HG03521 (cell line): ENCODE measurements at regions not wholly inside any gene's neighbourhood (a gene's known extent, or its start where the extent isn't known, plus 50 kb on each side); places are given as distances from the start of the nearest gene placed in this dataset.
"Not testable (repeated sequence)": the region's sequence is repeated elsewhere in the genome, so short reads cannot be mapped to it uniquely, and the experiment has no call there.

Experiments used
- ATAC-seq: cut with Tn5 transposase; IDR thresholded peaks from one replicate; pipeline ENCODE4 v1.9.1; 2021; ENCODE audit warnings: mild to moderate bottlenecking, moderate library complexity; ENCODE audit not compliant: unreplicated experiment

GRCh38 chr3:70744536-70744935 is 432.1 kb upstream of the MDFIC2 start:
- ATAC-seq, result no peak

- no peak for ATAC-seq
Measured at GRCh38 chr3:70743754-70744153, 431.3 kb upstream of the MDFIC2 start.

GRCh38 chr3:70742081-70742480 is 429.6 kb upstream of the MDFIC2 start:
- ATAC-seq, result no peak

GRCh38 chr3:70740872-70741271 is 428.4 kb upstream of the MDFIC2 start:
- ATAC-seq, result no peak

- no peak for ATAC-seq
Measured at GRCh38 chr3:70740071-70740470, 427.6 kb upstream of the MDFIC2 start.

GRCh38 chr3:70738291-70738681 is 425.8 kb upstream of the MDFIC2 start:
- no peak for ATAC-seq

GRCh38 chr3:70737666-70738290 is 425.3 kb upstream of the MDFIC2 start:
- no peak for ATAC-seq

- no peak for ATAC-seq
Measured at GRCh38 chr3:70736009-70736408, 423.6 kb upstream of the MDFIC2 start.

- ATAC-seq, result no peak
Measured at GRCh38 chr3:70734756-70735155, 422.3 kb upstream of the MDFIC2 start.

GRCh38 chr3:70731046-70731445 is 418.6 kb upstream of the MDFIC2 start:
- ATAC-seq, result no peak

- no peak for ATAC-seq
Measured at GRCh38 chr3:70729845-70730244, 417.4 kb upstream of the MDFIC2 start.

- ATAC-seq, result no peak
Measured at GRCh38 chr3:70728311-70728710, 415.9 kb upstream of the MDFIC2 start.

GRCh38 chr3:70726961-70727360 is 414.5 kb upstream of the MDFIC2 start:
- no peak for ATAC-seq

GRCh38 chr3:70726096-70726938 is 413.9 kb upstream of the MDFIC2 start:
- no peak for ATAC-seq

GRCh38 chr3:70722018-70722417 is 409.6 kb upstream of the MDFIC2 start:
- ATAC-seq, result no peak

- no peak for ATAC-seq
Measured at GRCh38 chr3:70716832-70717231, 404.4 kb upstream of the MDFIC2 start.

- ATAC-seq, result no peak
Measured at GRCh38 chr3:70712449-70713082, 400.1 kb upstream of the MDFIC2 start.

GRCh38 chr3:70703305-70704102 is 391.1 kb upstream of the MDFIC2 start:
- ATAC-seq, result no peak

GRCh38 chr3:70702132-70702531 is 389.7 kb upstream of the MDFIC2 start:
- no peak for ATAC-seq

GRCh38 chr3:70684701-70685100 is 372.3 kb upstream of the MDFIC2 start:
- no peak for ATAC-seq

- not testable (repeated sequence) for ATAC-seq
Measured at GRCh38 chr3:70675810-70676209, 363.4 kb upstream of the MDFIC2 start.
